Caco-2 (cell line): ENCODE measurements at regions not wholly inside any gene's neighbourhood (a gene's known extent, or its start where the extent isn't known, plus 50 kb on each side); places are given as distances from the start of the nearest gene placed in this dataset.
A peak's percentile ranks its signal among the peaks of the same experiment; 100 is the strongest.

ENCODE experiments used
- BruUV-seq: library from RNA; stranded (reverse); fragments of 400-500 nt; replicated peaks from 2 replicates; lab custom pipeline; 2021; lab: Mats Ljungman, UMichigan
- CTCF ChIA-PET: fragments of 300-600 bp; sonication (Branson Sonifier 250); formaldehyde crosslinking; loops from one replicate; lab custom pipeline; 2022; ENCODE audit warnings: antibody characterized with exemption; lab: Charles Lee
- POLR2A ChIA-PET: fragments of 300-600 bp; sonication (Branson Sonifier 250); formaldehyde crosslinking; loops from one replicate; lab custom pipeline; 2022; ENCODE audit warnings: antibody characterized with exemption; lab: Charles Lee
- DNase-seq, 2 experiments: peaks; one replicate each; pipeline versions ENCODE4 v3.0.0 to v3.0.0-alpha.2; 2020 to 2022
- H3K27me3 ChIP-seq: replicated peaks from 2 replicates; pipeline ENCODE4 v1.6.0; 2011; ENCODE audit warnings: low read length; ENCODE audit not compliant: control insufficient read depth, insufficient read depth
- H3K36me3 ChIP-seq: 2 replicates; pipeline ENCODE4 v1.5.1; 2011; ENCODE audit warnings: low read length; ENCODE audit not compliant: control insufficient read depth, insufficient read depth
- H3K4me1 ChIP-seq: fragments of 250-450 bp; sonication (Bioruptor Pico); 2 replicates; pipeline ENCODE4 v1.5.1; 2020; ENCODE audit warnings: mild to moderate bottlenecking
- H3K4me3 ChIP-seq: 2 replicates; pipeline ENCODE4 v1.5.1; 2011; ENCODE audit warnings: low read depth, mild to moderate bottlenecking, control low read depth, low read length
- H3K9me3 ChIP-seq: fragments of 250-450 bp; sonication (Bioruptor Pico); 2 replicates; pipeline ENCODE4 v1.5.1; 2020; ENCODE audit warnings: mild to moderate bottlenecking, moderate library complexity
- H3K27ac Mint-ChIP-seq: one replicate; pipeline ENCODE4 v1.8.0; 2022; ENCODE audit warnings: mixed read lengths; ENCODE audit not compliant: unreplicated experiment
- H3K27me3 Mint-ChIP-seq: one replicate; pipeline ENCODE4 v1.8.0; 2022; ENCODE audit warnings: mixed read lengths; ENCODE audit not compliant: insufficient read depth, unreplicated experiment
- H3K36me3 Mint-ChIP-seq: one replicate; pipeline ENCODE4 v1.8.0; 2022; ENCODE audit warnings: mild to moderate bottlenecking, mixed read lengths; ENCODE audit not compliant: insufficient read depth, unreplicated experiment
- H3K4me1 Mint-ChIP-seq: one replicate; pipeline ENCODE4 v1.8.0; 2022; ENCODE audit warnings: low read depth, mixed read lengths; ENCODE audit not compliant: unreplicated experiment
- H3K4me3 Mint-ChIP-seq: one replicate; pipeline ENCODE4 v1.8.0; 2022; ENCODE audit warnings: mild to moderate bottlenecking, moderate library complexity, mixed read lengths; ENCODE audit not compliant: unreplicated experiment
- H3K9me3 Mint-ChIP-seq: one replicate; pipeline ENCODE4 v1.8.0; 2022; ENCODE audit warnings: mixed read lengths; ENCODE audit not compliant: unreplicated experiment
- intact Hi-C: fragments of 100-400 bp; cut with micrococcal nuclease; formaldehyde crosslinking; loops from one replicate; pipeline ENCODE4 v1.10.0; 2022; ENCODE audit not compliant: unreplicated experiment
- TF ChIP-seq, protein P1 (sequence below), 2 experiments: fragments of 200-600 bp in 1 of 2; IDR thresholded peaks; 1 replicate in 1 of 2; 2 replicates in 1 of 2; pipeline versions ENCODE4 v1.5.1 to v1.8.0; 2011 to 2022; ENCODE audit warnings: antibody characterized with exemption in 1 of 2, control low read depth in 1 of 2, inconsistent platforms in 1 of 2, low read depth in 1 of 2, low read length in 1 of 2, mild to moderate bottlenecking in 1 of 2, moderate library complexity in 1 of 2; ENCODE audit not compliant: insufficient read depth in 1 of 2, severe bottlenecking in 1 of 2, unreplicated experiment in 1 of 2

DNA sequence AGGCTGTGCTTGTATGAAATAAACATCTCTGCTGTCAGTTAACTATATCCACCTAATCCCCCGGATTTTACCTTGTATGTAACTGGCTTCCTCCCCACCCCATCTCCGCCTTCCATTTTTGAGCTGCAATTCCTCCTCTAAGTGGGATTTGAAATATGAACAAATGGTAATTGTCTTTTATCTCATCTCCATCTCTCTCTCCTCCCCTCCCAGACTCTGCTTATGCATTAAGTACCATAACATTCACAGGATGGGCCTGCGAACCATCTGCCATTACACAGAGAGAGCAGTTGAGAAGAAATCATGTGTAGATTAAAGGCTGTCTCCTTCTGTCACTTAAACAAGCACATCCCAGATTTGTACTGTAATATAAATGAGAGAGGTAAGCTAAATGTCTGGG is 1169.9 kb downstream of the TYW1 start:
- no peak overlapping the region for H3K4me3 ChIP-seq
- no peak overlapping the region for H3K27ac Mint-ChIP-seq
- no peaks in the 10 kb centered on the region for H3K4me1 Mint-ChIP-seq
- ChIA-PET POLR2A (no interaction called here), CTCF (no interaction called here)
- H3K27me3 ChIP-seq: no peaks in the 10 kb centered on the region
- DNase-seq: no peak
- no peak overlapping the region for H3K4me3 Mint-ChIP-seq
- no TSS peak for BruUV-seq
- H3K9me3 Mint-ChIP-seq: peaks cover 11% of the 10 kb centered on the region
- peaks cover 3% of the 10 kb centered on the region; the same call in 1 of the 2 replicates for H3K9me3 ChIP-seq
- no peaks in the 10 kb centered on the region for H3K4me1 ChIP-seq
- intact Hi-C loops: no loop called here
- no peaks in the 10 kb centered on the region for H3K36me3 ChIP-seq
- H3K36me3 Mint-ChIP-seq: no peaks in the 10 kb centered on the region
- TF ChIP-seq, protein P1, sequence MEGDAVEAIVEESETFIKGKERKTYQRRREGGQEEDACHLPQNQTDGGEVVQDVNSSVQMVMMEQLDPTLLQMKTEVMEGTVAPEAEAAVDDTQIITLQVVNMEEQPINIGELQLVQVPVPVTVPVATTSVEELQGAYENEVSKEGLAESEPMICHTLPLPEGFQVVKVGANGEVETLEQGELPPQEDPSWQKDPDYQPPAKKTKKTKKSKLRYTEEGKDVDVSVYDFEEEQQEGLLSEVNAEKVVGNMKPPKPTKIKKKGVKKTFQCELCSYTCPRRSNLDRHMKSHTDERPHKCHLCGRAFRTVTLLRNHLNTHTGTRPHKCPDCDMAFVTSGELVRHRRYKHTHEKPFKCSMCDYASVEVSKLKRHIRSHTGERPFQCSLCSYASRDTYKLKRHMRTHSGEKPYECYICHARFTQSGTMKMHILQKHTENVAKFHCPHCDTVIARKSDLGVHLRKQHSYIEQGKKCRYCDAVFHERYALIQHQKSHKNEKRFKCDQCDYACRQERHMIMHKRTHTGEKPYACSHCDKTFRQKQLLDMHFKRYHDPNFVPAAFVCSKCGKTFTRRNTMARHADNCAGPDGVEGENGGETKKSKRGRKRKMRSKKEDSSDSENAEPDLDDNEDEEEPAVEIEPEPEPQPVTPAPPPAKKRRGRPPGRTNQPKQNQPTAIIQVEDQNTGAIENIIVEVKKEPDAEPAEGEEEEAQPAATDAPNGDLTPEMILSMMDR (IDR thresholded peaks at IDR 0.05; ENCODE audit: insufficient read depth in 1 of 2, low read depth in 1 of 2, low read length in 1 of 2, severe bottlenecking in 1 of 2, unreplicated experiment in 1 of 2): no peak
- no peaks in the 10 kb centered on the region for H3K27me3 Mint-ChIP-seq

DNA sequence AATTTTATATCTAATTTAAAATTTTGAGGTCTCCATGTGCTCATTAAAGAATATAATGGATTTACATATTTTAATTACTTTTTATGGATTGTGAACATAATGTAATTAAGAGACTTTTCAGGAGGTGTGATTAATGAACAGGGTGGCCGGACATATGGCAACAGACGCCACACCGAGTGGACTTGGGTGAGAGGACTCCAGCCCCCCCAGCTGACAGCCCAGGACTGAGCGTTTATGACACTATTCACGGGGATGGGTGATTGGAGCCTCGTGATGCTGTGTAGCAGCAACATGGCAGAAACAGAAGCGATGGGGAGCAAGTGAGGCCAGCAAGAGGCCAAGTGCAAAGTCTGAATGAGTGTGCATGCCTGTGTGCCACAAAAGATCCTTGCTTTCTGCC is 1176.9 kb downstream of the TYW1 start:
- Mint-ChIP-seq H3K9me3 (peaks cover 11% of the 10 kb centered on the region), H3K4me3 (no peak overlapping the region), H3K27me3 (no peaks in the 10 kb centered on the region), H3K27ac (no peak overlapping the region), H3K36me3 (no peaks in the 10 kb centered on the region), H3K4me1 (no peaks in the 10 kb centered on the region)
- no peaks in the 10 kb centered on the region for H3K27me3 ChIP-seq
- ChIA-PET POLR2A (no interaction called here), CTCF (no interaction called here)
- no peaks in the 10 kb centered on the region for H3K36me3 ChIP-seq
- no TSS peak for BruUV-seq
- no peaks in the 10 kb centered on the region; the same call in 1 of the 2 replicates for H3K9me3 ChIP-seq
- H3K4me1 ChIP-seq: no peaks in the 10 kb centered on the region
- H3K4me3 ChIP-seq: no peak overlapping the region
- intact Hi-C loops: no loop called here
- no peak for DNase-seq
- TF ChIP-seq, protein P1 (IDR thresholded peaks at IDR 0.05; ENCODE audit: insufficient read depth in 1 of 2, low read depth in 1 of 2, low read length in 1 of 2, severe bottlenecking in 1 of 2, unreplicated experiment in 1 of 2): no peak

DNA sequence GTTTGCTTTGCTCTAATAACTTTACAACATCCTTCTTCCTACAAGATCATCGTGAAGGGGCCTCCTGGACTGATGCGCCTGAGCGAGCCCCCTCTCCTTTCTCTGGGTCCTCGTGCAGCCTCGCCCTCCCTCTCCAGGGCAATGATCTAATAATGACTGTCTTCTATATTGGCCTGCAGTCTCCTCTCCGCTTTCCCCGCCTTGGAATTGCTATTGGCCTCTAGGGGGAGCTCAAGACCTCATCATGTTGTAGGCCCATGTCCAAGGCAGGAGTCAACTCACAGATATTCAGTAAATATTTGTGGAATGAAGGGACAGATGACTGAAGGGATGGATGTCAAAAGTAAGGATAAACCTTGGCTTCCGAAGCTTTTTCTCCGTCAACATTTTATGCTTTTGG is 1180.3 kb downstream of the TYW1 start:
- no peaks in the 10 kb centered on the region for H3K27me3 Mint-ChIP-seq
- no peaks in the 10 kb centered on the region for H3K4me1 Mint-ChIP-seq
- ChIA-PET CTCF (interaction anchor here (0.6 to 0.9 kb wide), 2 partner anchors 693 to 1449 kb away, joined by 3 read pairs; no protein-coding TSS in a partner anchor), POLR2A (no interaction called here)
- Histone ChIP-seq H3K4me3 (no peak overlapping the region), H3K4me1 (no peaks in the 10 kb centered on the region), H3K27me3 (no peaks in the 10 kb centered on the region), H3K36me3 (no peaks in the 10 kb centered on the region), H3K9me3 (no peaks in the 10 kb centered on the region; the same call in 1 of the 2 replicates)
- peak; percentile 38 to 49 for DNase-seq
- no peaks in the 10 kb centered on the region for H3K36me3 Mint-ChIP-seq
- BruUV-seq: no TSS peak
- H3K27ac Mint-ChIP-seq: no peak overlapping the region
- TF ChIP-seq, protein P1 (IDR thresholded peaks at IDR 0.05; ENCODE audit: insufficient read depth in 1 of 2, low read depth in 1 of 2, low read length in 1 of 2, severe bottlenecking in 1 of 2, unreplicated experiment in 1 of 2): peak; percentile 36 to 61
- H3K4me3 Mint-ChIP-seq: no peak overlapping the region
- peaks cover 13% of the 10 kb centered on the region for H3K9me3 Mint-ChIP-seq
- intact Hi-C loops: loop anchor here (5.0 kb wide), 1 partner anchor 550 kb away; no protein-coding TSS in a partner anchor
